Vagina (tissue), 2 donors: ENCODE measurements at regions not wholly inside any gene's neighbourhood (a gene's known extent, or its start where the extent isn't known, plus 50 kb on each side); places are given as distances from the start of the nearest gene placed in this dataset.

Source experiments
- POLR2A ChIP-seq, 2 donors: fragments of 450-650 bp; IDR thresholded peaks; one replicate each; pipeline ENCODE4 v1.6.1; 2017; ENCODE audit warnings: antibody characterized with exemption in 2 of 2, mild to moderate bottlenecking in 2 of 2, moderate library complexity in 2 of 2
- TF ChIP-seq, protein P1 (sequence below), 3 experiments: fragments of 450-650 bp in 2 of 3; fragments of 200-600 bp in 1 of 3; sonication (generic) in 1 of 3; IDR thresholded peaks; one replicate each; pipeline ENCODE4 v1.5.1; 2017 to 2019; ENCODE audit warnings: antibody characterized with exemption in 3 of 3, mild to moderate bottlenecking in 2 of 3, moderate library complexity in 2 of 3

GRCh38 chr5:42878041-42878440 lies 66.3 kb upstream of the SELENOP start:
- TF ChIP-seq POLR2A (IDR thresholded peaks at IDR 0.05): no peak
- TF ChIP-seq, protein P1, sequence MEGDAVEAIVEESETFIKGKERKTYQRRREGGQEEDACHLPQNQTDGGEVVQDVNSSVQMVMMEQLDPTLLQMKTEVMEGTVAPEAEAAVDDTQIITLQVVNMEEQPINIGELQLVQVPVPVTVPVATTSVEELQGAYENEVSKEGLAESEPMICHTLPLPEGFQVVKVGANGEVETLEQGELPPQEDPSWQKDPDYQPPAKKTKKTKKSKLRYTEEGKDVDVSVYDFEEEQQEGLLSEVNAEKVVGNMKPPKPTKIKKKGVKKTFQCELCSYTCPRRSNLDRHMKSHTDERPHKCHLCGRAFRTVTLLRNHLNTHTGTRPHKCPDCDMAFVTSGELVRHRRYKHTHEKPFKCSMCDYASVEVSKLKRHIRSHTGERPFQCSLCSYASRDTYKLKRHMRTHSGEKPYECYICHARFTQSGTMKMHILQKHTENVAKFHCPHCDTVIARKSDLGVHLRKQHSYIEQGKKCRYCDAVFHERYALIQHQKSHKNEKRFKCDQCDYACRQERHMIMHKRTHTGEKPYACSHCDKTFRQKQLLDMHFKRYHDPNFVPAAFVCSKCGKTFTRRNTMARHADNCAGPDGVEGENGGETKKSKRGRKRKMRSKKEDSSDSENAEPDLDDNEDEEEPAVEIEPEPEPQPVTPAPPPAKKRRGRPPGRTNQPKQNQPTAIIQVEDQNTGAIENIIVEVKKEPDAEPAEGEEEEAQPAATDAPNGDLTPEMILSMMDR (IDR thresholded peaks at IDR 0.05): no peak
